Nephron (organoid): ENCODE measurements at regions not wholly inside any gene's neighbourhood (a gene's known extent, or its start where the extent isn't known, plus 50 kb on each side); places are given as distances from the start of the nearest gene placed in this dataset.

Experiments used
- H3K27ac Mint-ChIP-seq, 3 experiments: 2 replicates each; pipeline ENCODE4 v1.8.0; 2020; ENCODE audit warnings: mixed read lengths in 3 of 3, mild to moderate bottlenecking in 2 of 3, moderate library complexity in 1 of 3
- H3K27me3 Mint-ChIP-seq: 2 replicates; pipeline ENCODE4 v1.8.0; 2021; ENCODE audit warnings: low read depth, mild to moderate bottlenecking, moderate library complexity, mixed read lengths
- H3K36me3 Mint-ChIP-seq: 2 replicates; pipeline ENCODE4 v1.8.0; 2020; ENCODE audit warnings: low read depth, mixed read lengths
- H3K4me1 Mint-ChIP-seq: 2 replicates; pipeline ENCODE4 v1.8.0; 2020; ENCODE audit warnings: mixed read lengths
- H3K4me3 Mint-ChIP-seq, 3 experiments: 2 replicates each; pipeline ENCODE4 v1.8.0; 2020; ENCODE audit warnings: mild to moderate bottlenecking in 3 of 3, mixed read lengths in 3 of 3, moderate library complexity in 2 of 3
- H3K9me3 Mint-ChIP-seq: 2 replicates; pipeline ENCODE4 v1.8.0; 2020; ENCODE audit warnings: mixed read lengths
- TF ChIP-seq, protein P1 (sequence below), 3 experiments: fragments of 200-600 bp; sonication (generic); IDR thresholded peaks; one replicate each; pipeline ENCODE4 v1.5.0; 2021; ENCODE audit warnings: antibody characterized with exemption in 3 of 3; ENCODE audit not compliant: unreplicated experiment in 3 of 3

- H3K27me3 Mint-ChIP-seq: no peaks in the 10 kb centered on the region
- no peaks in the 10 kb centered on the region for H3K9me3 Mint-ChIP-seq
- TF ChIP-seq, protein P1, sequence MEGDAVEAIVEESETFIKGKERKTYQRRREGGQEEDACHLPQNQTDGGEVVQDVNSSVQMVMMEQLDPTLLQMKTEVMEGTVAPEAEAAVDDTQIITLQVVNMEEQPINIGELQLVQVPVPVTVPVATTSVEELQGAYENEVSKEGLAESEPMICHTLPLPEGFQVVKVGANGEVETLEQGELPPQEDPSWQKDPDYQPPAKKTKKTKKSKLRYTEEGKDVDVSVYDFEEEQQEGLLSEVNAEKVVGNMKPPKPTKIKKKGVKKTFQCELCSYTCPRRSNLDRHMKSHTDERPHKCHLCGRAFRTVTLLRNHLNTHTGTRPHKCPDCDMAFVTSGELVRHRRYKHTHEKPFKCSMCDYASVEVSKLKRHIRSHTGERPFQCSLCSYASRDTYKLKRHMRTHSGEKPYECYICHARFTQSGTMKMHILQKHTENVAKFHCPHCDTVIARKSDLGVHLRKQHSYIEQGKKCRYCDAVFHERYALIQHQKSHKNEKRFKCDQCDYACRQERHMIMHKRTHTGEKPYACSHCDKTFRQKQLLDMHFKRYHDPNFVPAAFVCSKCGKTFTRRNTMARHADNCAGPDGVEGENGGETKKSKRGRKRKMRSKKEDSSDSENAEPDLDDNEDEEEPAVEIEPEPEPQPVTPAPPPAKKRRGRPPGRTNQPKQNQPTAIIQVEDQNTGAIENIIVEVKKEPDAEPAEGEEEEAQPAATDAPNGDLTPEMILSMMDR (IDR thresholded peaks at IDR 0.05; ENCODE audit: unreplicated experiment in 3 of 3): no peak
- peak overlapping the region in 1 of 3 experiments; percentile 40 for H3K4me3 Mint-ChIP-seq
- peaks cover 29% of the 10 kb centered on the region for H3K4me1 Mint-ChIP-seq
- no peaks in the 10 kb centered on the region for H3K36me3 Mint-ChIP-seq
- peak overlapping the region in 2 of 3 experiments; percentile 79 for H3K27ac Mint-ChIP-seq
Observed at GRCh38 chr2:101558740-101559525, 84.0 kb upstream of the RFX8 start.

DNA sequence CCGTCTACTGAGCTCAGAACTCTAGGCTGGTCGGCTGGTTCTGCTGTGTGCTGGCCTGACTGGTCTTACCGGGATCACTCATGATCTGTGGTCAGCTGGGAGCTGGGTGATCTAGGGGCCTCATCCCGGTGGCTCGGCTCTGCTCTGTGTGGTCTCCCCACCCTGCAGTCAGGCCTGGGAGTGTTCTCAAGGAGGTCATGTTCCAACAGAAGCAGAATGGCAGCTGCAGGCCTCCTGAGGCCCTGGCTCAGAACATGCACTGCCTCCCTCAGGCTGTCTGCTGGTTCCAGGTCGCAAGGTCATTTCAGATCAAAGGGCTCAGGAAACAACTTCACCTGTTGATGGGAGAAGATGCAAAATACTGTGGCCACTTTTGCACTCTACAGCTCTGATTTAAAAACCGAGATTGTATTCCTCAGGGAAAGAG lies 81.1 kb upstream of the RFX8 start:
- peaks cover 22% of the 10 kb centered on the region for H3K4me1 Mint-ChIP-seq
- TF ChIP-seq, protein P1 (IDR thresholded peaks at IDR 0.05; ENCODE audit: unreplicated experiment in 3 of 3): no peak
- no peaks in the 10 kb centered on the region for H3K36me3 Mint-ChIP-seq
- peak overlapping the region in 1 of 3 experiments; percentile 49 for H3K4me3 Mint-ChIP-seq
- no peaks in the 10 kb centered on the region for H3K9me3 Mint-ChIP-seq
- no peaks in the 10 kb centered on the region for H3K27me3 Mint-ChIP-seq
- peak overlapping the region in 1 of 3 experiments; percentile 44 for H3K27ac Mint-ChIP-seq

DNA sequence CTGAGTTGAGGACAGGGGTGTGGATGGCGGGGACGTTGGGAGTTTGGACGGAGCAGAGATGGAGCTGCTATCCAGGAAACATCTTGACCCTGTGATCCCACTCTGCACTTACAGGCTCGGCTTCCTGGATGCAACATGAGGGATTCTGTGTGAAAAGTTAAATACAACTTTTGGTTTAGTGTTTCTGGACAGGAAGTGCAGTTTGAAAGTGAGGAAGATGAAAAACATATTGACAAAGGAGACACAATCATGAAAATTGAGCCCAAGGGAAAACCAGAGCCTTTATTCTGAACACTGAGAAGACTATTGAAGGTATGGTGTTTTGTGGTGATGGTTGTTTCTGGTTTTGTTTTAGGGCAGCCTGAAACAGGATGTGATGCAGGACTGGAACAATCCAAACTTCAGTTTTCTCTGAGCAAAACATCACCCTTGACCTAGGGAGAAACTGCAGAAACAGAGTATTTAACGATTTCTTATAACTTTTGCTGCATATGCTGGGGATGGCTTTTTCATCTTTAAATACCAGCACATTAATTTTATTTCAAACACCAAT lies 76.5 kb upstream of the RFX8 start:
- Mint-ChIP-seq H3K36me3 (no peaks in the 10 kb centered on the region), H3K27ac (peak overlapping the region; percentile 12 to 34 (median 32)), H3K4me3 (no peak overlapping the region), H3K27me3 (no peaks in the 10 kb centered on the region), H3K4me1 (peaks cover 10% of the 10 kb centered on the region), H3K9me3 (peaks cover 3% of the 10 kb centered on the region)
- TF ChIP-seq, protein P1 (IDR thresholded peaks at IDR 0.05; ENCODE audit: unreplicated experiment in 3 of 3): no peak

- Mint-ChIP-seq H3K4me1 (peaks cover 1% of the 10 kb centered on the region), H3K4me3 (no peak overlapping the region), H3K36me3 (no peaks in the 10 kb centered on the region), H3K27ac (no peak overlapping the region), H3K27me3 (no peaks in the 10 kb centered on the region), H3K9me3 (peaks cover 3% of the 10 kb centered on the region)
- TF ChIP-seq, protein P1 (IDR thresholded peaks at IDR 0.05; ENCODE audit: unreplicated experiment in 3 of 3): no peak
Observed at GRCh38 chr2:101550555-101550954, 75.6 kb upstream of the RFX8 start.

GRCh38 chr2:101549371-101549770 lies 74.5 kb upstream of the RFX8 start:
- TF ChIP-seq, protein P1 (IDR thresholded peaks at IDR 0.05; ENCODE audit: unreplicated experiment in 3 of 3): no peak
- no peaks in the 10 kb centered on the region for H3K36me3 Mint-ChIP-seq
- H3K27ac Mint-ChIP-seq: no peak overlapping the region
- no peak overlapping the region for H3K4me3 Mint-ChIP-seq
- H3K4me1 Mint-ChIP-seq: no peaks in the 10 kb centered on the region
- H3K9me3 Mint-ChIP-seq: peaks cover 4% of the 10 kb centered on the region
- no peaks in the 10 kb centered on the region for H3K27me3 Mint-ChIP-seq
